ENCODE measurements at regions not wholly inside any gene's neighbourhood (a gene's known extent, or its start where the extent isn't known, plus 50 kb on each side); places are given as distances from the start of the nearest gene placed in this dataset.
"Not testable (repeated sequence)": the region's sequence is repeated elsewhere in the genome, so short reads cannot be mapped to it uniquely, and the experiment has no call there.

DNA sequence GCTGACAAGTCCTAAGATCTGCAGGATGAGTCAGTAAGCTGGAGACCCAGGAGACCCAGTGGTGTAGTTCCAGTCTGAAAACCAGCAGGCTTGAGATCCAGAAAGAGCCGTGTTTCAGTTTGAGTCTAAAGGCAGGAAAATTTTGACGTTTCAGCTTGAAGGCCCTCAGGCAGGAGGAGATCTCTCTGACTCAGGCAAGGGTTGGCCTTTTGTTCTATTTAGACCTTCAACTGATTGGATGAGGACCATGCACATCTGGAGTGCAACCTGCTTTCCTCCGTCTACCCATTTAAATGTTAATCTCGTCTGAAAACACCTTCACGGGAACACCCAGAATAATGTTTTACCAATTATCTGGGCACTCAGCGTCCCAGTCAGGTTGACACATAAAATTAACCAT lies 69.5 kb downstream of the NPIPA7 start:
- DNase-seq, result not testable (repeated sequence)

DNA sequence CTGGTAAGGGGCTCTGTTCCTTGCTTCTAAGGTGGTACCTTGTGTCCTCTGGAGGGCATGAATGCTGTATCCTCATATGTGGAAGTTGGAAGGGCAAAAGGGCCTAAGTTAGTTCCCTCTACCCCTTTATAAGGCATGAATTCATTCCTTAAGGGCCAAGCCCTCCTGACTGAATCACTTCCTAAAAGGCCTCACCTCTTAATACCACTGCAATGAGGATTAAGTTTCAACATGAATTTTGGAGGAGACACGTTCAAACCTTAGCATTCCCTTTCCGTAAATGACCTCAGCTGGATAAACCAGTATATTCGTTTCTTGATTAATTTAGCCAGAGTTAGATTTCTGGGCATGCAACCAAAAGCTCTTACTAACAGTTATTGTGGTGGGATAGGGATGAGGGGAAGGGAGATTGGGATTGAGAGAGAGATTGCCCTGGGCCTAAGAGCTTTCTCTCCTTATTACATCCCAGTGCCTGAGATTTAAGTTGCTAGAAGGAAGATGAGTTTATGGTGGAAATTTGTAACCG lies 70.8 kb downstream of the NPIPA7 start:
- not testable (repeated sequence) for DNase-seq

GRCh38 chr16:16451721-16452410 lies 72.9 kb downstream of the NPIPA7 start:
- not testable (repeated sequence) for DNase-seq

GRCh38 chr16:16458579-16458978 lies 79.6 kb downstream of the NPIPA7 start:
- DNase-seq, result not testable (repeated sequence)

- DNase-seq, result not testable (repeated sequence)
Observed at GRCh38 chr16:16463792-16464191, 84.9 kb downstream of the NPIPA7 start.

DNA sequence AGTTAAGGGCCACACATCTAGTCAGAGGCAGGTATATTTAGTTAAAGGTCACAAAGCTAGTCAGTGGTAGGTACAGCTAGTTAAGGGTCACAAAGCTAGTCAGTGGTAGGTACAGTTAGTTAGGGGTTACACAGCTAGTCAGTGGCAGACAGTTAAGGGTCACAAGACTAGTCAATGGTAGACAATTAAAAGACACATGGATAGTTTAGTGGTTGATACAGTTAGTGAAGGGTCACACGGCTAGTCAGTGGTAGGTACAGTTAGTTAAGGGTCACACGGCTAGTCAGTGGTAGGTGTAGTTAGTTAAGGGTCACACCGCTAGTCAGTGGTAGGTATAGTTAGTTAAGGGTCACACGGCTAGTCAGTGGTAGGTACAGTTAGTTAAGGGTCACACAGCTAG lies 110.0 kb downstream of the NPIPA7 start:
- not testable (repeated sequence) for DNase-seq

DNA sequence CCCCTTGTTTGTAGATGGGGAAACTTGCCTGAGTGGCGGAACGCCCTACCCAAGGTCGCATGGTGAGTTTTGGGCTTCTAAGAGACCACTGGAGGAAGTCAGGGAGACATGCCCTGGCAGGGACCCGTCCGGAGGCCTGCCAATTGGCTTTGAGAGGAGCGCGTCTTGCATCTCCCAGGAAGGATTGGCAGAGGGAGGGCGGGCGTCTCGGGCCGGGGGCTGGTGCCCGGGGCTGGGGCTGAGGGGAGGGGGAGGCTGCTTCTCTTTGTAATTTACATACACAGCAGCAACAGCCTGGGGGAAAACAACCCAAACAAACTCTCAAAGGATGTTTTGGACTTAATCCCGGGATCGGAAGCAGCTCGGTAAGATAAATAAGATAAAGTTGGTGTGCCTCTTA lies 110.5 kb downstream of the NPIPA7 start:
- not testable (repeated sequence) for DNase-seq

GRCh38 chr16:16494114-16494513 lies 115.2 kb downstream of the NPIPA7 start:
- DNase-seq, result not testable (repeated sequence)

- DNase-seq, result not testable (repeated sequence)
Observed at GRCh38 chr16:16494998-16495397, 116.1 kb downstream of the NPIPA7 start.

DNA sequence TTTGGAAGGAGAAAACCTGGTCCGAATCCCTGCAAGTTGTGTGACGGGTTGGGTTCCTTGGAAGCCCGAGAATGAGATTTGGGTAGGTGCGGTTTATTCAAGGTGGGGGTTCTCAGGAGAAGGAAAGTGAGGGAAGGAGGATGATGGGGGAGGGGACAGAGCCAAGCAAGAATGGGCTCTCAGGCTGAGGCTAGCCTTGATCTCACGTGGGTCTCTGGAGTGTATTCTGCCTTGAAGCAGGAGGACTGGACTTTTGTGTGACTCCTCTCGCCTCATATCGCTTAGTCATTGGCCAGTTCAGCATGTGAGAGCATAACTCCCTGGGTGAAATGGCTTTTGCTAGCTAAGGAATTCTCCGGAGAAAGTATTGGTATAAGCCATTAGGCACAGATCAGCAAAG lies 120.9 kb downstream of the NPIPA7 start:
- not testable (repeated sequence) for DNase-seq

DNA sequence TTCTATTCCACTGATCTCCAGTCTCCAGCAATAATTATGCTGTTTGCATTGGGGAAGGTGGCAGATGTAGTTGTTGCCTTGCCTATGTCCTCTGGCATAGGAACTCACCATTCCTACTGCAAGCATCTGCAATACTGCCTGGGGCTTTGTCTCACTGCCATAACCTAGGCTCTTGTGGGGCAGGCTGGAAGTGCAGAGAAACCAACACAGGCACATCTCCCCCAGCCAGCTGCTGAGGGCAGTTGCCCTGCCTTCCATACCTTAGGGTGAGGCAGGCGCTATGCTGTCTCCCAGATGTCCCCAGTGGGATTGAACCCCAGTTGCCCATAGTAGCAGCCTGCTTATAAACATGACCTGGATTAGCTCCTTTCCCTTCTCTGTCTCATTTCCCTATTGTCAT lies 128.1 kb downstream of the NPIPA7 start:
- not testable (repeated sequence) for DNase-seq

DNA sequence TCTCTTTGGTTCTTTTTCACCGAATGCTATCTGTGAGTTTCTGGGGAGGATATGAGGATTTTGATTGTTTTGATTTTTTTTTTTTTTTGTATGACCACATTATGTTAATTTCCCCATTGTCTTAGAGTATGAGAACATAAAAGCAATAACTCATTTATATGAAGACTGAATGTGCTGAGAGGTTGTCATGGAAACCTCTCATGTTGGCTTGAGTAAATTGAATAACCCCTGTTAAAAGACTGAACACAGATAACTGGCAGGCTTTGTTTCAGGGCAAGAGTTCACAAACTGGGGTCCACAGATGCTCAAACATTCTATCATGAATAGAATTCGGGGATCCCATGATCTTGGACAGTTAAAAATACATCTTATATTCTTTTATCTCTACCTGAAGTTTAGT lies 129.4 kb downstream of the NPIPA7 start:
- not testable (repeated sequence) for DNase-seq

GRCh38 chr16:16519395-16519794 lies 140.5 kb downstream of the NPIPA7 start:
- DNase-seq, result not testable (repeated sequence)

DNA sequence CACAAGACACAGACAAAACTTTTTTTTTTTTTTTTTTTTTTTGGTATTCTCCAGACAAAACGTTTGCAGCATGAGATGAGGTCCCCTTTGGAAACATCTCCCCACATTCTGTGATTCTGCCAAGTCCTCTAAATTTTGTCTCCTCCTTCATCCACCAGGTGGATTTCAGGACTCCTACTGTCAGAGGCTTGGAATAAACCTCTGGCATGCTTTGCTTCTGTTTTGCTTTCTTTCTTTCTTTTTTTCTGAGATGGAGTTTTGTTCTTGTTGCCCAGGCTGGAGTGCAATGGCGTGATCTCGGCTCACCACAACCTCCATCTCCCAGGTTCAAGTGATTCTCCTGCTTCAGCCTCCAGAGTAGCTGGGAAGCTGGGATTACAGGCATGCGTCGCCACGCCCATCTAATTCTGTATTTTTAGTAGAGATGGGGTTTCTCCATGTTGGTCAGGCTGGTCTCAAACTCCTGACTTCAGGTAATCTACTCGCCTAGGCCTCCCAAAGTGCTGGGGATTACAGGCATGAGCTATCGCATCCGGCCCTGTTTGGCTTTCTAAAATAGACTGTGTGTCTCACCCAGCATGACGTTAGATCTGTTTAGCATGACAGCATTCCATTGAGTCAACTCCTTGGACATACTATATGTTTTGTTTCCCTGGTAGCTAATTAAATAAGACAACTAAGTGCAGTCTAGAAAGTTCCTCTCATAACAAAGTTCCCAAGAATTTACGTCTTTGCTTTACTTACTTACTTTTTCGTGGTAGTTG lies 142.5 kb downstream of the NPIPA7 start:
- DNase-seq, result not testable (repeated sequence)

DNA sequence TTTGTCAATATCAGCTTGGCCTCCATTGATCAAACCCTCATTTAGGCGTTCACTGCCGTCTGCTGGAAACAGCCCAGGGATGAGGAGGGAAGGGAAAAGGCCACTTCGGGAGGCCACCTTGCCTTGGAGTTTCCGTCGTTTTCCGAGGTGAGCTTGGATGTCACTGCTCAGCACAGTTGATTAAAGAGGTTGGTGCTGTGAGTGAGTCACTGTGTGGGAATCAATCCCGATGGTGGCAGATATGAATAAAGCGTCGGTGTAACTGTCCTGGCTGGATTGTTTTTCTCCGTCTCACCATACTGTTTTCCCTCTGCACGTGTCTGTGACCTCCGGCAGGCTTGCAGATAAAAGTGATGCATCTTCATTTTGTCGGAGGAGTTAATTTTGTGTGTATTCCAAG lies 148.1 kb downstream of the NPIPA7 start:
- DNase-seq, result not testable (repeated sequence)

- not testable (repeated sequence) for DNase-seq
Observed at GRCh38 chr16:16530744-16531143, 151.8 kb downstream of the NPIPA7 start.

GRCh38 chr16:16535565-16535964 lies 156.6 kb downstream of the NPIPA7 start:
- DNase-seq, result not testable (repeated sequence)

- DNase-seq, result not testable (repeated sequence)
Observed at GRCh38 chr16:16536151-16536550, 157.2 kb downstream of the NPIPA7 start.

DNA sequence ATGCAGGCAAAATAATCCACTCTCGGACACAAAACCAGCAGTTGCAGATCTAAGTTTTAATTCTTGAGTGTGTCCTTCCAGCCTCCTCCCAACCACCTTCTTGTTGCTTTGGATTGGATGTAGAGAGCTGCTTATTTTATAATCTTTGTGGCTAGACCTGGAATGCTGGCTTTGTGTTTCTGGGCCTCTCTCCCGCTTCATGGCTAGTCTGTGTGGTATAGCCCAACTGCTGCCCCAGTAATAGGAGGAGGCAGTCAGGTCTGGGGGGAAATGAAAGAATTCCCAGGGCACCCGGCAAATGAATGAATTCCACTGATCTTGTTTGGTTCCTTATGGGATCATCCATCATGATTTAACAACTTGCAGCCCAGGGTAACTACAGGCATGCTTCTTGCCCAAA lies 170.8 kb downstream of the NPIPA7 start:
- not testable (repeated sequence) for DNase-seq

DNA sequence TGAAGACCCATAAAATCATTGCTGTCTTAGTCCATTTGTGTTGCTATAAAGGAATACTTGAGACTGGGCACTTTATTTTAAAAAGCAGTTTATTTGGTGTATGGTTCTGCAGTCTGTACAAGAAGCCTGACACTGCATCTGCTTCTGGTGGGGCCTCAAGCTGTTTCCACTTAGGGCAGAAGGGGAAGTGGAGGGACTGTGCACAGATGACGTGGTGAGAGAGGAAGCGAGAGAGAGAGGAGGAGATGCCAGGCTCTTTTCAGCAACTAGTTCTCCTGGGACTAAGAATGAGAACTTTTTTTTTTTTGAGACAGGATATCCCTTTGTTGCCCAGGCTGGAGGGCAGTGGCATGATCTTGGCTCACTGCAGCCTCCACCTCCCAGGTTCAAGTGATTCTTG lies 171.9 kb downstream of the NPIPA7 start:
- not testable (repeated sequence) for DNase-seq

GRCh38 chr16:16552819-16553340 lies 173.9 kb downstream of the NPIPA7 start:
- not testable (repeated sequence) for DNase-seq

GRCh38 chr16:16559179-16559740 lies 180.3 kb downstream of the NPIPA7 start:
- not testable (repeated sequence) for DNase-seq

- DNase-seq, result not testable (repeated sequence)
Observed at GRCh38 chr16:16561532-16561931, 182.6 kb downstream of the NPIPA7 start.
